ENCODE measurements at regions not wholly inside any gene's neighbourhood (a gene's known extent, or its start where the extent isn't known, plus 50 kb on each side); places are given as distances from the start of the nearest gene placed in this dataset.

GRCh38 chr4:3697033-3697432 lies 69.2 kb upstream of the ADRA2C start:
- H3K27ac ChIP-seq (ENCODE audit: low read length) = no peak overlapping the region
- no peaks in the 10 kb centered on the region for H4K20me1 ChIP-seq (ENCODE audit: insufficient read depth)
- no peak overlapping the region for H2AFZ ChIP-seq (ENCODE audit: low read depth, low read length)
- no peak overlapping the region for H3K4me3 ChIP-seq (ENCODE audit: low read length)
- no peak overlapping the region for H3K9ac ChIP-seq (ENCODE audit: low read length)
- no peak overlapping the region for H3K4me2 ChIP-seq (ENCODE audit: low read length)
- no peaks in the 10 kb centered on the region for H3K36me3 ChIP-seq (ENCODE audit: insufficient read depth, low read length)
- TF ChIP-seq POLR2AphosphoS5 (IDR thresholded peaks at IDR 0.05) (no peak), MXI1 (conservative IDR thresholded peaks at IDR 0.05; ENCODE audit: poor library complexity, severe bottlenecking) (no peak), EZH2 (IDR thresholded peaks at IDR 0.05; ENCODE audit: borderline replicate concordance, insufficient read depth, low read length, poor library complexity, severe bottlenecking) (no peak), REST (IDR thresholded peaks at IDR 0.05; ENCODE audit: borderline replicate concordance) (no peak), CTCF (IDR thresholded peaks at IDR 0.05; ENCODE audit: poor library complexity, severe bottlenecking) (no peak), RAD21 (conservative IDR thresholded peaks at IDR 0.05) (no peak), EP300 (conservative IDR thresholded peaks at IDR 0.05; ENCODE audit: poor library complexity, severe bottlenecking) (no peak), SMC3 (conservative IDR thresholded peaks at IDR 0.05; ENCODE audit: poor library complexity) (no peak), TAF1 (IDR thresholded peaks at IDR 0.05; ENCODE audit: low read depth) (no peak)
- H3K9me3 ChIP-seq (ENCODE audit: low read length) = peaks cover 5% of the 10 kb centered on the region
- no peaks in the 10 kb centered on the region for H3K79me2 ChIP-seq (replicated peaks; ENCODE audit: insufficient read depth, low read length)
- no peaks in the 10 kb centered on the region for H3K27me3 ChIP-seq (ENCODE audit: insufficient read depth, low read depth, low read length)
- H3K9me2 ChIP-seq (ENCODE audit: insufficient read depth, low read length) = no peaks in the 10 kb centered on the region
- no peaks in the 10 kb centered on the region for H3F3A ChIP-seq (ENCODE audit: insufficient read depth, low read length, poor library complexity, severe bottlenecking)

GRCh38 chr4:3690551-3691152 lies 75.5 kb upstream of the ADRA2C start:
- Histone ChIP-seq H3K27me3 (ENCODE audit: insufficient read depth, low read depth, low read length) (no peaks in the 10 kb centered on the region), H3K4me3 (ENCODE audit: low read length) (no peak overlapping the region), H3K4me2 (ENCODE audit: low read length) (no peak overlapping the region), H3F3A (ENCODE audit: insufficient read depth, low read length, poor library complexity, severe bottlenecking) (no peaks in the 10 kb centered on the region), H3K9ac (ENCODE audit: low read length) (no peak overlapping the region), H3K79me2 (replicated peaks; ENCODE audit: insufficient read depth, low read length) (no peaks in the 10 kb centered on the region), H3K36me3 (ENCODE audit: insufficient read depth, low read length) (no peaks in the 10 kb centered on the region), H3K27ac (ENCODE audit: low read length) (no peak overlapping the region), H4K20me1 (ENCODE audit: insufficient read depth) (no peaks in the 10 kb centered on the region), H3K9me3 (ENCODE audit: low read length) (no peaks in the 10 kb centered on the region), H3K9me2 (ENCODE audit: insufficient read depth, low read length) (no peaks in the 10 kb centered on the region), H2AFZ (ENCODE audit: low read depth, low read length) (no peak overlapping the region)
- TF ChIP-seq POLR2AphosphoS5 (IDR thresholded peaks at IDR 0.05) (no peak), EZH2 (IDR thresholded peaks at IDR 0.05; ENCODE audit: borderline replicate concordance, insufficient read depth, low read length, poor library complexity, severe bottlenecking) (no peak), TAF1 (IDR thresholded peaks at IDR 0.05; ENCODE audit: low read depth) (no peak), MXI1 (conservative IDR thresholded peaks at IDR 0.05; ENCODE audit: poor library complexity, severe bottlenecking) (no peak), REST (IDR thresholded peaks at IDR 0.05; ENCODE audit: borderline replicate concordance) (no peak), RAD21 (conservative IDR thresholded peaks at IDR 0.05) (no peak), CTCF (IDR thresholded peaks at IDR 0.05; ENCODE audit: poor library complexity, severe bottlenecking) (no peak), EP300 (conservative IDR thresholded peaks at IDR 0.05; ENCODE audit: poor library complexity, severe bottlenecking) (no peak), SMC3 (conservative IDR thresholded peaks at IDR 0.05; ENCODE audit: poor library complexity) (no peak)

Data from neural cell (in vitro differentiated cells).